A673 (cell line): ENCODE measurements at regions not wholly inside any gene's neighbourhood (a gene's known extent, or its start where the extent isn't known, plus 50 kb on each side); places are given as distances from the start of the nearest gene placed in this dataset.
"Not testable (repeated sequence)": the region's sequence is repeated elsewhere in the genome, so short reads cannot be mapped to it uniquely, and the experiment has no call there.

Experiments
- BruUV-seq: library from RNA; stranded (reverse); fragments of 400-500 nt; replicated peaks from 2 replicates; lab custom pipeline; 2021; lab: Mats Ljungman, UMichigan
- CTCF ChIA-PET: fragments of 300-600 bp; sonication (Branson Sonifier 250); formaldehyde crosslinking; loops from one replicate; lab custom pipeline; 2022; ENCODE audit warnings: antibody characterized with exemption; lab: Charles Lee
- POLR2A ChIA-PET: fragments of 300-600 bp; sonication (Branson Sonifier 250); formaldehyde crosslinking; loops from one replicate; lab custom pipeline; 2022; ENCODE audit warnings: antibody characterized with exemption; ENCODE audit not compliant: low non-redundant PET; lab: Charles Lee
- DNase-seq: peaks from one replicate; pipeline ENCODE4 v3.0.0-alpha.2; 2015; ENCODE audit warnings: low spot score
- H3K27ac ChIP-seq: fragments of 200-600 bp; sonication (generic); 2 replicates; pipeline ENCODE4 v1.5.1; 2016; ENCODE audit warnings: mixed run types, low read depth, mild to moderate bottlenecking, mixed read lengths, antibody characterized with exemption, low read length; ENCODE audit not compliant: poor library complexity, severe bottlenecking
- H3K27me3 ChIP-seq: fragments of 200-600 bp; sonication (generic); replicated peaks from 2 replicates; pipeline ENCODE4 v1.6.1; 2017; ENCODE audit warnings: mixed run types, low read depth, mild to moderate bottlenecking, mixed read lengths, antibody characterized with exemption, low read length; ENCODE audit not compliant: insufficient read depth, poor library complexity
- H3K36me3 ChIP-seq: fragments of 200-600 bp; sonication (generic); 2 replicates; pipeline ENCODE4 v1.6.1; 2016; ENCODE audit warnings: mixed run types, mild to moderate bottlenecking, mixed read lengths, antibody characterized with exemption, low read length; ENCODE audit not compliant: insufficient read depth, poor library complexity, severe bottlenecking
- H3K4me1 ChIP-seq: fragments of 200-600 bp; sonication (generic); 2 replicates; pipeline ENCODE4 v1.6.1; 2017; ENCODE audit warnings: mixed run types, mild to moderate bottlenecking, mixed read lengths, antibody characterized with exemption, low read length; ENCODE audit not compliant: insufficient read depth, poor library complexity, severe bottlenecking
- H3K4me3 ChIP-seq: fragments of 200-600 bp; sonication (generic); 2 replicates; pipeline ENCODE4 v1.5.1; 2016; ENCODE audit warnings: low read depth, mixed run types, mild to moderate bottlenecking, mixed read lengths, low read length; ENCODE audit not compliant: poor library complexity, severe bottlenecking
- H3K9me3 ChIP-seq: fragments of 200-600 bp; sonication (generic); 2 replicates; pipeline ENCODE4 v1.6.1; 2016; ENCODE audit warnings: mixed run types, low read depth, mild to moderate bottlenecking, mixed read lengths, antibody characterized with exemption, low read length; ENCODE audit not compliant: poor library complexity, severe bottlenecking
- EZH2 ChIP-seq: fragments of 200-600 bp; sonication (generic); IDR thresholded peaks from 2 replicates; pipeline ENCODE4 v1.6.1; 2017; ENCODE audit warnings: borderline replicate concordance, low read depth, mild to moderate bottlenecking, mixed read lengths, antibody characterized with exemption, low read length; ENCODE audit not compliant: poor library complexity, severe bottlenecking
- intact Hi-C: fragments of 100-400 bp; cut with micrococcal nuclease; formaldehyde crosslinking; loops from one replicate; pipeline ENCODE4 v1.10.0; 2022; ENCODE audit not compliant: unreplicated experiment
- TF ChIP-seq, protein P1 (sequence below): fragments of 300-800, 200-600 bp; sonication (generic); conservative IDR thresholded peaks from 2 replicates; pipeline ENCODE4 v1.5.1; 2017; ENCODE audit warnings: low read depth, mild to moderate bottlenecking, antibody characterized with exemption, low read length, moderate library complexity, mixed read lengths

DNA sequence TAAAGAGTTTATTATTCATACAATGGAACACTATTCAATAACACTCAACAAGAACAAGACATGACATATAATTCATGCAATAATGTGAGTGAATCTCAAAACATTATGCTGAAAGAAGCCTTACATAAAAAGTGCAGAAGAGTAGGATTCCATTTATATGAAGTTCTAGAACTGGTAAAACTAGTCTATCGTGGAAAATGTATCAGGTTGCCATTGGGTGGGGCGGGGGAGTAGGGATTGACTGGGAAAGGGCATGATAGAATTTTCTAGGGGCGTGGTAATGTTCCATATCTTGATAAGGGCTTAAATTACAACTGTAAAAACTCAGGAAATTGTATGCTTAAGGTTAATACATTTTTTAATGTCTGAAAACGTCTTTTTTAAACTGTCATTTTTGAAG lies 247.9 kb downstream of the SATB1 start:
- no TSS peak for BruUV-seq
- H3K9me3 ChIP-seq = no peaks in the 10 kb centered on the region
- H3K27ac ChIP-seq = no peak overlapping the region
- TF ChIP-seq, protein P1, sequence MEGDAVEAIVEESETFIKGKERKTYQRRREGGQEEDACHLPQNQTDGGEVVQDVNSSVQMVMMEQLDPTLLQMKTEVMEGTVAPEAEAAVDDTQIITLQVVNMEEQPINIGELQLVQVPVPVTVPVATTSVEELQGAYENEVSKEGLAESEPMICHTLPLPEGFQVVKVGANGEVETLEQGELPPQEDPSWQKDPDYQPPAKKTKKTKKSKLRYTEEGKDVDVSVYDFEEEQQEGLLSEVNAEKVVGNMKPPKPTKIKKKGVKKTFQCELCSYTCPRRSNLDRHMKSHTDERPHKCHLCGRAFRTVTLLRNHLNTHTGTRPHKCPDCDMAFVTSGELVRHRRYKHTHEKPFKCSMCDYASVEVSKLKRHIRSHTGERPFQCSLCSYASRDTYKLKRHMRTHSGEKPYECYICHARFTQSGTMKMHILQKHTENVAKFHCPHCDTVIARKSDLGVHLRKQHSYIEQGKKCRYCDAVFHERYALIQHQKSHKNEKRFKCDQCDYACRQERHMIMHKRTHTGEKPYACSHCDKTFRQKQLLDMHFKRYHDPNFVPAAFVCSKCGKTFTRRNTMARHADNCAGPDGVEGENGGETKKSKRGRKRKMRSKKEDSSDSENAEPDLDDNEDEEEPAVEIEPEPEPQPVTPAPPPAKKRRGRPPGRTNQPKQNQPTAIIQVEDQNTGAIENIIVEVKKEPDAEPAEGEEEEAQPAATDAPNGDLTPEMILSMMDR = no peak
- TF ChIP-seq EZH2 = no peak
- POLR2A ChIA-PET = no interaction called here
- no peak overlapping the region for H3K4me3 ChIP-seq
- no peaks in the 10 kb centered on the region for H3K36me3 ChIP-seq
- no peak for DNase-seq
- H3K27me3 ChIP-seq = no peaks in the 10 kb centered on the region
- CTCF ChIA-PET = no interaction called here
- intact Hi-C loops = no loop called here
- no peaks in the 10 kb centered on the region for H3K4me1 ChIP-seq

DNA sequence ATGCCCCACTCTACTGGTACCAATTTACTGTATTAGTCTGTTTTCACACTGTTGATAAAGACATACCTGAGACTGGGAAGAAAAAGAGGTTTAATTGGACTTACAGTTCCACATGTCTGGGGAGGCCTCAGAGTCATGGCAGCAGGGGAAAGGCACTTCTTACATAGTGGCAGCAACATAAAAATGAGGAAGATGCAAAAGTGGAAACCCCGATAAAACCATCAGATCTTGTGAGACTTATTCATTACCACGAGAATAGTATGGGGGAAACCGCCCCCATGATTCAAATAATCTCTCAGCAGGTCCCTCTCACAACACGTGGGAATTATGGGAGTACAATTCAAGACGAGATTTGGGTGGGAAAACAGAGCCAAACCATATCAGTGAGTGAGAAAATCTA lies 251.2 kb downstream of the SATB1 start:
- H3K27me3 ChIP-seq, H3K36me3 ChIP-seq, CTCF ChIA-PET, intact Hi-C loops, H3K4me1 ChIP-seq, H3K27ac ChIP-seq, DNase-seq, POLR2A ChIA-PET, BruUV-seq, H3K9me3 ChIP-seq, H3K4me3 ChIP-seq: not testable (repeated sequence)

DNA sequence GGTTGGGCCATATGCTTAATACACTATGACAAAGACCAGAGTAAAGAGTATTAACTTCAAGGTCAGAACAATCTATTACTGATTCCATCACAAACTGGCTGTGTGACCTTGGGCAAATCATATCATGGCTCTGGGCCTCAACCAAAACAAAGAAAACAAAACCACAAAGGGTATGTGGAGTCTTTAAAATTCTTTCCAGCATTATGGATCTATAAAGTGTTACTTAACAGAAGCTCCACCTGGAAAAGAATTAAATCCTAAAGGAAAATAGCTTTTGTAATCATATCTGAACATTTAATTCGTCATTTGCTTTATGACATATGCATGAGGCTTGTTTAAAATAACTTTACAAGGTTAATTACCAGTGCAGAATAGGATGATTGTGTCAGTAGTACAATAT lies 265.5 kb downstream of the SATB1 start:
- TF ChIP-seq, protein P1 = no peak
- TF ChIP-seq EZH2 = no peak
- ChIA-PET CTCF (no interaction called here), POLR2A (no interaction called here)
- Histone ChIP-seq H3K4me3 (no peak overlapping the region), H3K27me3 (no peaks in the 10 kb centered on the region), H3K9me3 (no peaks in the 10 kb centered on the region), H3K4me1 (no peaks in the 10 kb centered on the region), H3K27ac (no peak overlapping the region), H3K36me3 (no peaks in the 10 kb centered on the region)
- intact Hi-C loops = no loop called here
- DNase-seq = no peak
- BruUV-seq = no TSS peak

DNA sequence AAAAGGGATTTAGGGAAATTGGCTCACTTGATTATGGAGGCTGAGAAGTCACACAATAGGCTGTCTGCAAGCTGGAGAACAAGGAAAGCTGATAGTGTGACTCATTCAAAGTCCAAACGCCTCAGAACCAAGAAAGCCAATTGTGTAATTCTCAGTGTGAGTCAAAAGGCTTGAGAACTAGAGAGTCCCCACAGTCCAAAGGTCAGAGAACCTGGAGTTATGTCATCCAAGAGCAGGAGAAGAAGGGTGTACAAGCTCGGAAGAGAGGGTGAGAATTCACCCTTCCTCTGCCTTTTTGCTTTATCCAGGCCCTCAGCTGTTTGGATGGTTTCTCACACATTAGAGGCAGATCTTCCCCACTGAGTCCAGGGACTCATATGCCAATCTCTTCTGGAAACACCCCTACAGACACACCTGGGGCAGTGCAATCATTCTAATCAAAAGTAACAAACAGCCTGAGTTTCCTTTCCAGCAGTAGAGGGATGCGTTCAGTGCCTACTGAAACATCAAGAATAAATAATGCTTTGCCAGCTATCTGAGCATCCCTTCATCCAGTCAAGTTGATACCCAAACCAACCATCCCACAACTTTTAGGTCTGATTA lies 271.5 kb downstream of the SATB1 start:
- Histone ChIP-seq H3K36me3 (no peaks in the 10 kb centered on the region), H3K27me3 (no peaks in the 10 kb centered on the region), H3K4me3 (no peak overlapping the region), H3K4me1 (no peaks in the 10 kb centered on the region), H3K9me3 (no peaks in the 10 kb centered on the region), H3K27ac (no peak overlapping the region)
- POLR2A ChIA-PET = no interaction called here
- DNase-seq = no peak
- intact Hi-C loops = no loop called here
- TF ChIP-seq, protein P1 = no peak
- TF ChIP-seq EZH2 = no peak
- CTCF ChIA-PET = no interaction called here
- BruUV-seq = no TSS peak
